Caco-2 (cell line): ENCODE measurements at regions not wholly inside any gene's neighbourhood (a gene's known extent, or its start where the extent isn't known, plus 50 kb on each side); places are given as distances from the start of the nearest gene placed in this dataset.

ENCODE experiments used
- BruUV-seq: library from RNA; stranded (reverse); fragments of 400-500 nt; replicated peaks from 2 replicates; lab custom pipeline; 2021; lab: Mats Ljungman, UMichigan
- CTCF ChIA-PET: fragments of 300-600 bp; sonication (Branson Sonifier 250); formaldehyde crosslinking; loops from one replicate; lab custom pipeline; 2022; ENCODE audit warnings: antibody characterized with exemption; lab: Charles Lee
- POLR2A ChIA-PET: fragments of 300-600 bp; sonication (Branson Sonifier 250); formaldehyde crosslinking; loops from one replicate; lab custom pipeline; 2022; ENCODE audit warnings: antibody characterized with exemption; lab: Charles Lee
- DNase-seq, 2 experiments: peaks; one replicate each; pipeline versions ENCODE4 v3.0.0 to v3.0.0-alpha.2; 2020 to 2022
- H3K27me3 ChIP-seq: replicated peaks from 2 replicates; pipeline ENCODE4 v1.6.0; 2011; ENCODE audit warnings: low read length; ENCODE audit not compliant: control insufficient read depth, insufficient read depth
- H3K36me3 ChIP-seq: 2 replicates; pipeline ENCODE4 v1.5.1; 2011; ENCODE audit warnings: low read length; ENCODE audit not compliant: control insufficient read depth, insufficient read depth
- H3K4me1 ChIP-seq: fragments of 250-450 bp; sonication (Bioruptor Pico); 2 replicates; pipeline ENCODE4 v1.5.1; 2020; ENCODE audit warnings: mild to moderate bottlenecking
- H3K4me3 ChIP-seq: 2 replicates; pipeline ENCODE4 v1.5.1; 2011; ENCODE audit warnings: low read depth, mild to moderate bottlenecking, control low read depth, low read length
- H3K9me3 ChIP-seq: fragments of 250-450 bp; sonication (Bioruptor Pico); 2 replicates; pipeline ENCODE4 v1.5.1; 2020; ENCODE audit warnings: mild to moderate bottlenecking, moderate library complexity
- H3K27ac Mint-ChIP-seq: one replicate; pipeline ENCODE4 v1.8.0; 2022; ENCODE audit warnings: mixed read lengths; ENCODE audit not compliant: unreplicated experiment
- H3K27me3 Mint-ChIP-seq: one replicate; pipeline ENCODE4 v1.8.0; 2022; ENCODE audit warnings: mixed read lengths; ENCODE audit not compliant: insufficient read depth, unreplicated experiment
- H3K36me3 Mint-ChIP-seq: one replicate; pipeline ENCODE4 v1.8.0; 2022; ENCODE audit warnings: mild to moderate bottlenecking, mixed read lengths; ENCODE audit not compliant: insufficient read depth, unreplicated experiment
- H3K4me1 Mint-ChIP-seq: one replicate; pipeline ENCODE4 v1.8.0; 2022; ENCODE audit warnings: low read depth, mixed read lengths; ENCODE audit not compliant: unreplicated experiment
- H3K4me3 Mint-ChIP-seq: one replicate; pipeline ENCODE4 v1.8.0; 2022; ENCODE audit warnings: mild to moderate bottlenecking, moderate library complexity, mixed read lengths; ENCODE audit not compliant: unreplicated experiment
- H3K9me3 Mint-ChIP-seq: one replicate; pipeline ENCODE4 v1.8.0; 2022; ENCODE audit warnings: mixed read lengths; ENCODE audit not compliant: unreplicated experiment
- intact Hi-C: fragments of 100-400 bp; cut with micrococcal nuclease; formaldehyde crosslinking; loops from one replicate; pipeline ENCODE4 v1.10.0; 2022; ENCODE audit not compliant: unreplicated experiment
- TF ChIP-seq, protein P1 (sequence below), 2 experiments: fragments of 200-600 bp in 1 of 2; IDR thresholded peaks; 1 replicate in 1 of 2; 2 replicates in 1 of 2; pipeline versions ENCODE4 v1.5.1 to v1.8.0; 2011 to 2022; ENCODE audit warnings: antibody characterized with exemption in 1 of 2, control low read depth in 1 of 2, inconsistent platforms in 1 of 2, low read depth in 1 of 2, low read length in 1 of 2, mild to moderate bottlenecking in 1 of 2, moderate library complexity in 1 of 2; ENCODE audit not compliant: insufficient read depth in 1 of 2, severe bottlenecking in 1 of 2, unreplicated experiment in 1 of 2

DNA sequence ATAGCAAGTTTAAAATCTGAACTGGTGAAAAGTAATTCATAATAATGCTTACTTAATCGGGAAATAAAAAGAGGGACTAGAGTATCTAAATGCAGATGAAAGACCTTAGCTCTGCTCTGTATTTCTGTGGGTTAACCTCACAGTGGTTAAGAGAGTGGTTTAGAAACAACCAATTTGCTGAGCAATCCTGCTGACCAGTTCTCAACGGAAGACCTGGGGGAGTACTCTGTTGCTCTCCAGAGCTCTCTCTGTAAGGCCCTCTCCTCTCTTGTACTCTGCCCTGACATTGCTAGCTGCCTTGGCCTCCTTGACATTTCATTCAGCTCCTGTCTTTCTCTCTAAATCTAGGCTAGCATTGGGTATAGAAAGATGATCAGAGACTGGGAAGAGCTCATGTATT, 1186.6 kb upstream of the SEMA6A start:
- BruUV-seq: no TSS peak
- Mint-ChIP-seq H3K27me3 (peaks cover 2% of the 10 kb centered on the region), H3K27ac (no peak overlapping the region), H3K36me3 (no peaks in the 10 kb centered on the region), H3K4me1 (no peaks in the 10 kb centered on the region), H3K4me3 (no peak overlapping the region), H3K9me3 (no peaks in the 10 kb centered on the region)
- Histone ChIP-seq H3K27me3 (no peaks in the 10 kb centered on the region; the same call in 1 of the 2 replicates), H3K9me3 (no peaks in the 10 kb centered on the region), H3K4me3 (no peak overlapping the region), H3K4me1 (no peaks in the 10 kb centered on the region), H3K36me3 (no peaks in the 10 kb centered on the region)
- ChIA-PET CTCF (no interaction called here), POLR2A (no interaction called here)
- intact Hi-C loops: no loop called here
- DNase-seq: no peak
- TF ChIP-seq, protein P1, sequence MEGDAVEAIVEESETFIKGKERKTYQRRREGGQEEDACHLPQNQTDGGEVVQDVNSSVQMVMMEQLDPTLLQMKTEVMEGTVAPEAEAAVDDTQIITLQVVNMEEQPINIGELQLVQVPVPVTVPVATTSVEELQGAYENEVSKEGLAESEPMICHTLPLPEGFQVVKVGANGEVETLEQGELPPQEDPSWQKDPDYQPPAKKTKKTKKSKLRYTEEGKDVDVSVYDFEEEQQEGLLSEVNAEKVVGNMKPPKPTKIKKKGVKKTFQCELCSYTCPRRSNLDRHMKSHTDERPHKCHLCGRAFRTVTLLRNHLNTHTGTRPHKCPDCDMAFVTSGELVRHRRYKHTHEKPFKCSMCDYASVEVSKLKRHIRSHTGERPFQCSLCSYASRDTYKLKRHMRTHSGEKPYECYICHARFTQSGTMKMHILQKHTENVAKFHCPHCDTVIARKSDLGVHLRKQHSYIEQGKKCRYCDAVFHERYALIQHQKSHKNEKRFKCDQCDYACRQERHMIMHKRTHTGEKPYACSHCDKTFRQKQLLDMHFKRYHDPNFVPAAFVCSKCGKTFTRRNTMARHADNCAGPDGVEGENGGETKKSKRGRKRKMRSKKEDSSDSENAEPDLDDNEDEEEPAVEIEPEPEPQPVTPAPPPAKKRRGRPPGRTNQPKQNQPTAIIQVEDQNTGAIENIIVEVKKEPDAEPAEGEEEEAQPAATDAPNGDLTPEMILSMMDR (IDR thresholded peaks at IDR 0.05; ENCODE audit: insufficient read depth in 1 of 2, low read depth in 1 of 2, low read length in 1 of 2, severe bottlenecking in 1 of 2, unreplicated experiment in 1 of 2): no peak

DNA sequence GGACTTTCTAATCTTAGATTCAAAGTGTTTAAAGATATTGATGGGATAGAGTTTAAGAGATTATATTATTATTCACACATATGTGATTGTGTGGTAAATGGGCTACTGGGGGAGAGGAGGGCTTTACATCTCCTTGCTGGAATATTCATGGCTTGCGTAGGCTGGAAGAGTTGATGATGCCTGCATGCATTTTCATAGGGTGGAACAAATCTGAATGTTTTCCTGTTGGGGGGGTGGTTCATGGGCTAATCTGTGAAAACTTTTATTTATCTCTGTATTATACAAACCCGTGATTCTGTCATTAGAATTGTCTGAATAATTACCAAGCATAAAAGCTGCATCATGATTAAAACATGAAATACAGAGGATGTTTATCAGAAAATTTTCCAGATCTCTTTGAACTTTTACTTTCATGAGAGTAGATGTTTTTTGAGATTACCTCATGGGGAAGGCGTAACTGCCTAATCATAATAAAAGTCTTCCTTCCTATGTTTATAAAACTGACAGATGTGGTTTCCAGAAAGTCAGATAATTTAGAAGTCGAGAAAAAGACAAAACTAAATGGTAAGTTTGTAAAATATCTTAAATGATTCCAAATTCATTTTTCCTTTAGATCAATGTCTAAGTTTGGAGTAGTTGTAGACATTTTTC, 1185.4 kb upstream of the SEMA6A start:
- Mint-ChIP-seq H3K36me3 (no peaks in the 10 kb centered on the region), H3K27me3 (peaks cover 2% of the 10 kb centered on the region), H3K4me3 (no peak overlapping the region), H3K27ac (no peak overlapping the region), H3K4me1 (no peaks in the 10 kb centered on the region), H3K9me3 (no peaks in the 10 kb centered on the region)
- CTCF ChIA-PET: no interaction called here
- Histone ChIP-seq H3K27me3 (no peaks in the 10 kb centered on the region; the same call in 1 of the 2 replicates), H3K4me1 (no peaks in the 10 kb centered on the region), H3K4me3 (no peak overlapping the region), H3K9me3 (no peaks in the 10 kb centered on the region), H3K36me3 (no peaks in the 10 kb centered on the region)
- no peak for DNase-seq
- TF ChIP-seq, protein P1 (IDR thresholded peaks at IDR 0.05; ENCODE audit: insufficient read depth in 1 of 2, low read depth in 1 of 2, low read length in 1 of 2, severe bottlenecking in 1 of 2, unreplicated experiment in 1 of 2): no peak
- BruUV-seq: no TSS peak
- intact Hi-C loops: no loop called here
- POLR2A ChIA-PET: no interaction called here

DNA sequence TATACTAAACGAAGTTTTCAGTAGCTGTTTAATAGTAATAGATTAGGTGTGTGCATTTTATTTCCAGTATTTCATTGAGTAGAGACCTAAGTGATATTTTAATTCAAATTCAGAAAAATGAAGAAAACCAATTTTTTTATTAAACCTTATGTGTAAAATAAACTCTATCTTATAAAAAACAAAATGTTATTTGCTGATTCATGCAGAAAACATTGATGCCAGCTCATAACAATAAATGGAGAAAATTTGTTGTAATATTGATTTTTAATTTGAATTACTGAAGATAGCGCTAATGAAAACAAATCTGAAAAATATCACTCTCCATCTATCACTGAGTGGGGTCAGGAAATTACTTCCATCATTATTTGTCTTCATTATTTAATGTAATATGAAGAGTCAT, 1177.8 kb upstream of the SEMA6A start:
- no peaks in the 10 kb centered on the region for H3K27me3 Mint-ChIP-seq
- intact Hi-C loops: no loop called here
- Histone ChIP-seq H3K4me3 (no peak overlapping the region), H3K36me3 (no peaks in the 10 kb centered on the region), H3K27me3 (no peaks in the 10 kb centered on the region), H3K4me1 (no peaks in the 10 kb centered on the region), H3K9me3 (no peaks in the 10 kb centered on the region)
- TF ChIP-seq, protein P1 (IDR thresholded peaks at IDR 0.05; ENCODE audit: insufficient read depth in 1 of 2, low read depth in 1 of 2, low read length in 1 of 2, severe bottlenecking in 1 of 2, unreplicated experiment in 1 of 2): no peak
- BruUV-seq: no TSS peak
- CTCF ChIA-PET: no interaction called here
- H3K9me3 Mint-ChIP-seq: no peaks in the 10 kb centered on the region
- no peaks in the 10 kb centered on the region for H3K36me3 Mint-ChIP-seq
- H3K27ac Mint-ChIP-seq: no peak overlapping the region
- no peak overlapping the region for H3K4me3 Mint-ChIP-seq
- no peaks in the 10 kb centered on the region for H3K4me1 Mint-ChIP-seq
- DNase-seq: no peak
- POLR2A ChIA-PET: no interaction called here
